ENCODE measurements at regions not wholly inside any gene's neighbourhood (a gene's known extent, or its start where the extent isn't known, plus 50 kb on each side); places are given as distances from the start of the nearest gene placed in this dataset.

- TF ChIP-seq ZNF274 (IDR thresholded peaks at IDR 0.05; ENCODE audit: low read depth, low read length) (no peak), SUZ12 (IDR thresholded peaks at IDR 0.05; ENCODE audit: extremely low read depth, insufficient read depth, insufficient read length) (no peak)
Measured at GRCh38 chr15:95291898-95292472, 1038.5 kb upstream of the NR2F2 start.
